SK-N-SH (cell line): ENCODE measurements at regions not wholly inside any gene's neighbourhood (a gene's known extent, or its start where the extent isn't known, plus 50 kb on each side); places are given as distances from the start of the nearest gene placed in this dataset.

Experiments
- CTCF ChIA-PET: fragments of 300-600, 350-600 bp; formaldehyde crosslinking; extraction: SDS; loops from one replicate; lab custom pipeline; 2021; lab: Yijun Ruan, JAX
- POLR2A ChIA-PET: fragments of 350-600 bp; sonication (Branson Sonifier 250); formaldehyde crosslinking; extraction: SDS; loops from one replicate; lab custom pipeline; 2020; ENCODE audit warnings: antibody characterized with exemption, inconsistent platforms; lab: Yijun Ruan, JAX
- DNase-seq: peaks from one replicate; pipeline ENCODE4 v3.0.0; 2012
- H2AFZ ChIP-seq: fragments of 200-600 bp; sonication (generic); 2 replicates; pipeline ENCODE4 v1.8.1; 2016; ENCODE audit warnings: antibody characterized with exemption, mild to moderate bottlenecking, low read depth
- H3F3A ChIP-seq: fragments of 200-600 bp; sonication (generic); replicated peaks from 2 replicates; pipeline ENCODE3; 2016; ENCODE audit warnings: antibody characterized with exemption, mild to moderate bottlenecking; ENCODE audit not compliant: insufficient read depth
- H3K27ac ChIP-seq, 2 experiments: fragments of 200-500 bp in 1 of 2; fragments of 200-600 bp in 1 of 2; sonication (Bioruptor generic) in 1 of 2; sonication (generic), shearing (Covaris generic) in 1 of 2; 2 replicates each; pipeline versions ENCODE4 v1.5.1 to v1.6.1; 2014 to 2016; ENCODE audit warnings: low read depth in 2 of 2, inconsistent platforms in 1 of 2, low read length in 1 of 2, mild to moderate bottlenecking in 1 of 2, mixed read lengths in 1 of 2
- H3K27me3 ChIP-seq: fragments of 200-600 bp; sonication (generic), shearing (Covaris generic); 2 replicates; pipeline ENCODE4 v1.6.1; 2016; ENCODE audit warnings: mixed run types; ENCODE audit not compliant: insufficient read depth
- H3K36me3 ChIP-seq, 2 experiments: fragments of 200-500 bp in 1 of 2; fragments of 200-600 bp in 1 of 2; sonication (Bioruptor generic) in 1 of 2; sonication (generic) in 1 of 2; replicated peaks in 1 of 2; 2 replicates each; pipeline versions ENCODE3 to v1.5.1; 2014 to 2016; ENCODE audit warnings: low read length in 1 of 2, mild to moderate bottlenecking in 1 of 2; ENCODE audit not compliant: insufficient read depth in 2 of 2, control insufficient read depth in 1 of 2
- H3K4me1 ChIP-seq, 2 experiments: fragments of 200-500 bp in 1 of 2; fragments of 200-600 bp in 1 of 2; sonication (Bioruptor generic) in 1 of 2; sonication (generic), shearing (Covaris generic) in 1 of 2; 2 replicates each; pipeline versions ENCODE4 v1.5.1 to v1.6.1; 2014 to 2016; ENCODE audit warnings: low read depth in 1 of 2, low read length in 1 of 2, mixed run types in 1 of 2; ENCODE audit not compliant: insufficient read depth in 2 of 2, control insufficient read depth in 1 of 2
- H3K4me2 ChIP-seq: fragments of 200-600 bp; sonication (generic), shearing (Covaris generic); 2 replicates; pipeline ENCODE4 v1.6.1; 2017; ENCODE audit warnings: mixed run types
- H3K4me3 ChIP-seq, 2 experiments: fragments of 200-500 bp in 1 of 2; fragments of 200-600 bp in 1 of 2; sonication (Bioruptor generic) in 1 of 2; sonication (generic), shearing (Covaris generic) in 1 of 2; 2 replicates each; pipeline versions ENCODE4 v1.5.1 to v1.8.1; 2014 to 2016; ENCODE audit warnings: low read depth in 2 of 2, inconsistent platforms in 1 of 2, low read length in 1 of 2, mild to moderate bottlenecking in 1 of 2, mixed read lengths in 1 of 2, moderate library complexity in 1 of 2
- H3K79me2 ChIP-seq: fragments of 200-600 bp; sonication (generic); 2 replicates; pipeline ENCODE4 v1.8.1; 2017; ENCODE audit warnings: mild to moderate bottlenecking; ENCODE audit not compliant: insufficient read depth
- H3K9ac ChIP-seq: fragments of 200-600 bp; sonication (generic); 2 replicates; pipeline ENCODE4 v1.6.1; 2017; ENCODE audit warnings: mixed run types
- H3K9me2 ChIP-seq: fragments of 200-600 bp; sonication (generic); 2 replicates; pipeline ENCODE4 v1.6.1; 2017; ENCODE audit warnings: mixed run types
- H3K9me3 ChIP-seq: fragments of 200-600 bp; sonication (generic); 2 replicates; pipeline ENCODE4 v1.6.1; 2017; ENCODE audit warnings: mixed run types, mild to moderate bottlenecking, moderate library complexity
- H4K20me1 ChIP-seq: fragments of 200-600 bp; sonication (generic); 2 replicates; pipeline ENCODE4 v1.6.1; 2017; ENCODE audit warnings: mild to moderate bottlenecking, mixed run types; ENCODE audit not compliant: insufficient read depth
- CHD2 ChIP-seq: fragments of 150-350 bp; IDR thresholded peaks from 2 replicates; pipeline ENCODE4 v1.6.1; 2018; ENCODE audit warnings: low read length; ENCODE audit not compliant: partially characterized antibody
- FOXJ3 ChIP-seq: sonication (generic); formaldehyde crosslinking; IDR thresholded peaks from 2 replicates; pipeline ENCODE4 v1.5.1; 2020; ENCODE audit warnings: mild to moderate bottlenecking, missing genetic modification reagents
- FOXM1 ChIP-seq: IDR thresholded peaks from 2 replicates; pipeline ENCODE4 v1.4.0; 2012; ENCODE audit warnings: low read depth, mild to moderate bottlenecking
- GABPA ChIP-seq: IDR thresholded peaks from 2 replicates; pipeline ENCODE4 v1.4.0; 2012; ENCODE audit warnings: low read depth, mild to moderate bottlenecking
- GATA2 ChIP-seq: sonication (generic); formaldehyde crosslinking; IDR thresholded peaks from 2 replicates; pipeline ENCODE4 v1.5.0; 2020; ENCODE audit warnings: mild to moderate bottlenecking, missing genetic modification reagents
- JUND ChIP-seq: IDR thresholded peaks from 2 replicates; pipeline ENCODE4 v1.4.0; 2012
- POLR2AphosphoS5 ChIP-seq: IDR thresholded peaks from 2 replicates; pipeline ENCODE4 v1.6.1; 2012; ENCODE audit warnings: low read depth, low read length
- RAD21 ChIP-seq: IDR thresholded peaks from 2 replicates; pipeline ENCODE4 v1.6.1; 2012; ENCODE audit warnings: mild to moderate bottlenecking, low read length
- REST ChIP-seq: IDR thresholded peaks from 2 replicates; pipeline ENCODE4 v1.6.1; 2012; ENCODE audit warnings: mild to moderate bottlenecking, low read depth, low read length, moderate library complexity
- SIN3A ChIP-seq: IDR thresholded peaks from 2 replicates; pipeline ENCODE4 v1.6.1; 2012; ENCODE audit warnings: low read depth, mild to moderate bottlenecking, low read length, moderate library complexity, borderline replicate concordance
- TAF1 ChIP-seq: IDR thresholded peaks from 2 replicates; pipeline ENCODE4 v1.6.1; 2012; ENCODE audit warnings: low read depth, mild to moderate bottlenecking, low read length, moderate library complexity, borderline replicate concordance
- WGBS: methylation state at CpG from one replicate; pipeline ENCODE4 v1.1.6; 2017; ENCODE audit warnings: low lambda C conversion rate; 5-methylcytosine and 5-hydroxymethylcytosine counted together
- TF ChIP-seq, protein P1 (sequence below): IDR thresholded peaks from 2 replicates; pipeline ENCODE4 v1.4.0; 2012; ENCODE audit warnings: low read depth, borderline replicate concordance
- TF ChIP-seq, protein P2 (sequence below): IDR thresholded peaks from 2 replicates; pipeline ENCODE4 v1.4.0; 2012; ENCODE audit warnings: low read depth, borderline replicate concordance
- TF ChIP-seq, protein P3 (sequence below): fragments of 200-600 bp; sonication (generic); IDR thresholded peaks from 2 replicates; pipeline ENCODE4 v1.6.1; 2017; ENCODE audit warnings: antibody characterized with exemption, mild to moderate bottlenecking, moderate library complexity

DNA sequence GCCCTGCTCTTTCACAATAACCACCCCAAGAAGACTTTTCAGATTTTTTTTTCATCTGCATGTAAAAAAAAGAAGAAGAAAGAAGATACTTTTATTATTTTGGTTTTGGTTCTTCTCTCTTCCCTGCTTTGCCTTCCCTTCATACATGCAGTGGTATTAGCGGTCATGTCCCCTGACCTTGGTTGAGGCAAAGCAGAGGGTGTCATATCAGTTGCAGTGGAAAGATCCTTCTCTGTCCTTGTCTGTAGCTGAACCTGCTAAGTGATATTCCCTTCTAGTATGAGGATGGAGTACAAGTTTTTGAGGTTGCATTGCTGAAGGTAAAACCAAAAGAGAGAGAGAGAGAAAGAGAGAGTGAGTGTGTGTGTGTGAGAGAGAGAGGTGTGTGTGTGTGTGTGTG is 345.7 kb downstream of the UTRN start (continued):
- no peak for TF ChIP-seq REST
- no peak for TF ChIP-seq FOXJ3 (CRISPR knock-in tag)
- TF ChIP-seq, protein P1, sequence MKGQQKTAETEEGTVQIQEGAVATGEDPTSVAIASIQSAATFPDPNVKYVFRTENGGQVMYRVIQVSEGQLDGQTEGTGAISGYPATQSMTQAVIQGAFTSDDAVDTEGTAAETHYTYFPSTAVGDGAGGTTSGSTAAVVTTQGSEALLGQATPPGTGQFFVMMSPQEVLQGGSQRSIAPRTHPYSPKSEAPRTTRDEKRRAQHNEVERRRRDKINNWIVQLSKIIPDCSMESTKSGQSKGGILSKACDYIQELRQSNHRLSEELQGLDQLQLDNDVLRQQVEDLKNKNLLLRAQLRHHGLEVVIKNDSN = no peak

- Histone ChIP-seq H3K4me3 (no peak overlapping the region), H3K9me3 (no peaks in the 10 kb centered on the region), H3K27me3 (no peaks in the 10 kb centered on the region), H3K36me3 (no peaks in the 10 kb centered on the region), H3K9ac (no peak overlapping the region), H3K9me2 (no peaks in the 10 kb centered on the region), H3F3A (no peaks in the 10 kb centered on the region), H2AFZ (no peak overlapping the region), H3K79me2 (no peaks in the 10 kb centered on the region), H4K20me1 (no peaks in the 10 kb centered on the region), H3K27ac (no peak overlapping the region), H3K4me1 (no peaks in the 10 kb centered on the region), H3K4me2 (no peak overlapping the region)
- CTCF ChIA-PET = no interaction called here
- no peak for TF ChIP-seq FOXJ3 (CRISPR knock-in tag)
- TF ChIP-seq, protein P2, sequence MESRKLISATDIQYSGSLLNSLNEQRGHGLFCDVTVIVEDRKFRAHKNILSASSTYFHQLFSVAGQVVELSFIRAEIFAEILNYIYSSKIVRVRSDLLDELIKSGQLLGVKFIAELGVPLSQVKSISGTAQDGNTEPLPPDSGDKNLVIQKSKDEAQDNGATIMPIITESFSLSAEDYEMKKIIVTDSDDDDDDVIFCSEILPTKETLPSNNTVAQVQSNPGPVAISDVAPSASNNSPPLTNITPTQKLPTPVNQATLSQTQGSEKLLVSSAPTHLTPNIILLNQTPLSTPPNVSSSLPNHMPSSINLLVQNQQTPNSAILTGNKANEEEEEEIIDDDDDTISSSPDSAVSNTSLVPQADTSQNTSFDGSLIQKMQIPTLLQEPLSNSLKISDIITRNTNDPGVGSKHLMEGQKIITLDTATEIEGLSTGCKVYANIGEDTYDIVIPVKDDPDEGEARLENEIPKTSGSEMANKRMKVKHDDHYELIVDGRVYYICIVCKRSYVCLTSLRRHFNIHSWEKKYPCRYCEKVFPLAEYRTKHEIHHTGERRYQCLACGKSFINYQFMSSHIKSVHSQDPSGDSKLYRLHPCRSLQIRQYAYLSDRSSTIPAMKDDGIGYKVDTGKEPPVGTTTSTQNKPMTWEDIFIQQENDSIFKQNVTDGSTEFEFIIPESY = no peak
- no peak for TF ChIP-seq CHD2
- WGBS = 44% methylated on average over 3 of the region's 3 CpGs
- POLR2A ChIA-PET = no interaction called here
- no peak for DNase-seq
Measured at GRCh38 chr6:144632266-144632665, 347.1 kb downstream of the UTRN start.

GRCh38 chr6:144633886-144634285 is 348.8 kb downstream of the UTRN start:
- Histone ChIP-seq H3K4me3 (no peak overlapping the region), H3K27ac (no peak overlapping the region), H3K4me1 (no peaks in the 10 kb centered on the region; a peak in 1 of 4 replicates), H4K20me1 (no peaks in the 10 kb centered on the region), H3K36me3 (no peaks in the 10 kb centered on the region), H3K4me2 (no peak overlapping the region), H3K9me2 (no peaks in the 10 kb centered on the region), H3K27me3 (no peaks in the 10 kb centered on the region), H3F3A (no peaks in the 10 kb centered on the region), H2AFZ (no peak overlapping the region), H3K79me2 (no peaks in the 10 kb centered on the region), H3K9me3 (no peaks in the 10 kb centered on the region), H3K9ac (no peak overlapping the region)
- no peak for DNase-seq
- 95% methylated on average over 2 of the region's 4 CpGs for WGBS
- ChIA-PET POLR2A (no interaction called here), CTCF (interaction anchor here (1.2 to 1.4 kb wide), 2 partner anchors 10 to 580 kb away, joined by 3 read pairs; no protein-coding TSS in a partner anchor)
- TF ChIP-seq GABPA = no peak
- TF ChIP-seq SIN3A = no peak
- no peak for TF ChIP-seq POLR2AphosphoS5
- no peak for TF ChIP-seq TAF1
- TF ChIP-seq, protein P3, sequence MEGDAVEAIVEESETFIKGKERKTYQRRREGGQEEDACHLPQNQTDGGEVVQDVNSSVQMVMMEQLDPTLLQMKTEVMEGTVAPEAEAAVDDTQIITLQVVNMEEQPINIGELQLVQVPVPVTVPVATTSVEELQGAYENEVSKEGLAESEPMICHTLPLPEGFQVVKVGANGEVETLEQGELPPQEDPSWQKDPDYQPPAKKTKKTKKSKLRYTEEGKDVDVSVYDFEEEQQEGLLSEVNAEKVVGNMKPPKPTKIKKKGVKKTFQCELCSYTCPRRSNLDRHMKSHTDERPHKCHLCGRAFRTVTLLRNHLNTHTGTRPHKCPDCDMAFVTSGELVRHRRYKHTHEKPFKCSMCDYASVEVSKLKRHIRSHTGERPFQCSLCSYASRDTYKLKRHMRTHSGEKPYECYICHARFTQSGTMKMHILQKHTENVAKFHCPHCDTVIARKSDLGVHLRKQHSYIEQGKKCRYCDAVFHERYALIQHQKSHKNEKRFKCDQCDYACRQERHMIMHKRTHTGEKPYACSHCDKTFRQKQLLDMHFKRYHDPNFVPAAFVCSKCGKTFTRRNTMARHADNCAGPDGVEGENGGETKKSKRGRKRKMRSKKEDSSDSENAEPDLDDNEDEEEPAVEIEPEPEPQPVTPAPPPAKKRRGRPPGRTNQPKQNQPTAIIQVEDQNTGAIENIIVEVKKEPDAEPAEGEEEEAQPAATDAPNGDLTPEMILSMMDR = no peak
- TF ChIP-seq FOXM1 = no peak
- no peak for TF ChIP-seq RAD21
- no peak for TF ChIP-seq GATA2 (CRISPR knock-in tag)
- no peak for TF ChIP-seq JUND
